Islet of Langerhans (tissue), 1 donor: ENCODE measurements at regions not wholly inside any gene's neighbourhood (a gene's known extent, or its start where the extent isn't known, plus 50 kb on each side); places are given as distances from the start of the nearest gene placed in this dataset.
"Not testable (repeated sequence)": the region's sequence is repeated elsewhere in the genome, so short reads cannot be mapped to it uniquely, and the experiment has no call there.

Experiments
- FAIRE-seq: peaks from one replicate; lab custom pipeline; 2011; peaks lifted over from hg19 to GRCh38; lab: Jason Lieb, UNC

GRCh38 chr4:178993306-178993705 is 1551.1 kb upstream of the AGA start:
- no peak for FAIRE-seq

GRCh38 chr4:179001918-179002317 is 1559.7 kb upstream of the AGA start:
- no peak for FAIRE-seq

GRCh38 chr4:179007755-179008154 is 1565.5 kb upstream of the AGA start:
- no peak for FAIRE-seq

- no peak for FAIRE-seq
Measured at GRCh38 chr4:179017581-179017980, 1575.3 kb upstream of the AGA start.

- no peak for FAIRE-seq
Measured at GRCh38 chr4:179027569-179027968, 1585.3 kb upstream of the AGA start.

GRCh38 chr4:179028321-179028720 is 1586.1 kb upstream of the AGA start:
- FAIRE-seq = no peak

- no peak for FAIRE-seq
Measured at GRCh38 chr4:179029683-179030082, 1587.4 kb upstream of the AGA start.

GRCh38 chr4:179040259-179040658 is 1598.0 kb upstream of the AGA start:
- no peak for FAIRE-seq

GRCh38 chr4:179048839-179049453 is 1606.7 kb upstream of the AGA start:
- no peak for FAIRE-seq

GRCh38 chr4:179051206-179051605 is 1609.0 kb upstream of the AGA start:
- no peak for FAIRE-seq

- FAIRE-seq = no peak
Measured at GRCh38 chr4:179059396-179059795, 1617.2 kb upstream of the AGA start.

- not testable (repeated sequence) for FAIRE-seq
Measured at GRCh38 chr4:179066254-179066653, 1624.0 kb upstream of the AGA start.

GRCh38 chr4:179071131-179071530 is 1628.9 kb upstream of the AGA start:
- FAIRE-seq = no peak

- FAIRE-seq = no peak
Measured at GRCh38 chr4:179076865-179077264, 1634.6 kb upstream of the AGA start.

- no peak for FAIRE-seq
Measured at GRCh38 chr4:179095585-179096221, 1653.5 kb upstream of the AGA start.

- no peak for FAIRE-seq
Measured at GRCh38 chr4:179097741-179098140, 1655.5 kb upstream of the AGA start.

GRCh38 chr4:179110356-179110755 is 1668.1 kb upstream of the AGA start:
- no peak for FAIRE-seq

GRCh38 chr4:179110816-179111215 is 1668.6 kb upstream of the AGA start:
- no peak for FAIRE-seq

- FAIRE-seq = no peak
Measured at GRCh38 chr4:179112441-179113170, 1670.4 kb upstream of the AGA start.

GRCh38 chr4:179114615-179115014 is 1672.4 kb upstream of the AGA start:
- FAIRE-seq = no peak

GRCh38 chr4:179116011-179116410 is 1673.8 kb upstream of the AGA start:
- FAIRE-seq = no peak

- FAIRE-seq = no peak
Measured at GRCh38 chr4:179116581-179116980, 1674.3 kb upstream of the AGA start.

- FAIRE-seq = no peak
Measured at GRCh38 chr4:179123084-179123483, 1680.8 kb upstream of the AGA start.

GRCh38 chr4:179124419-179124818 is 1682.2 kb upstream of the AGA start:
- no peak for FAIRE-seq
